ENCODE measurements at regions not wholly inside any gene's neighbourhood (a gene's known extent, or its start where the extent isn't known, plus 50 kb on each side); places are given as distances from the start of the nearest gene placed in this dataset.

GRCh38 chr13:90436697-90437096 is 910.8 kb upstream of the MIR17HG start:
- no peak for TF ChIP-seq INSM2 (tag by site-specific recombination; IDR thresholded peaks at IDR 0.05)
- no peak for TF ChIP-seq ZNF621 (tag by site-specific recombination; IDR thresholded peaks at IDR 0.05)
- TF ChIP-seq REPIN1 (tag by site-specific recombination; IDR thresholded peaks at IDR 0.05; ENCODE audit: low read depth) = no peak
- TF ChIP-seq SCRT1 (tag by site-specific recombination; IDR thresholded peaks at IDR 0.05; ENCODE audit: borderline replicate concordance) = no peak
- no peak for TF ChIP-seq ZNF169 (tag by site-specific recombination; IDR thresholded peaks at IDR 0.05)
- TF ChIP-seq TSHZ1 (tag by site-specific recombination; IDR thresholded peaks at IDR 0.05; ENCODE audit: borderline replicate concordance) = no peak
- no peak for TF ChIP-seq ZBTB49 (tag by site-specific recombination; IDR thresholded peaks at IDR 0.05; ENCODE audit: low read depth)
- no peak for TF ChIP-seq ZNF677 (tag by site-specific recombination; IDR thresholded peaks at IDR 0.05)
- no peak for TF ChIP-seq ZBTB17 (tag by site-specific recombination; IDR thresholded peaks at IDR 0.05)
- no peak for TF ChIP-seq ZNF19 (tag by site-specific recombination; IDR thresholded peaks at IDR 0.05; ENCODE audit: low read depth)
- TF ChIP-seq ZBTB21 (tag by site-specific recombination; IDR thresholded peaks at IDR 0.05) = no peak
- TF ChIP-seq ZNF518A (tag by site-specific recombination; conservative IDR thresholded peaks at IDR 0.05; ENCODE audit: low read depth) = no peak
- TF ChIP-seq ZNF645 (tag by site-specific recombination; IDR thresholded peaks at IDR 0.05) = no peak
- no peak for TF ChIP-seq ZNF398 (tag by site-specific recombination; IDR thresholded peaks at IDR 0.05)
- TF ChIP-seq BCL6B (tag by site-specific recombination; IDR thresholded peaks at IDR 0.05) = no peak
- no peak for TF ChIP-seq ZNF76 (tag by site-specific recombination; IDR thresholded peaks at IDR 0.05; ENCODE audit: borderline replicate concordance, low read depth)
- TF ChIP-seq SP7 (tag by site-specific recombination; IDR thresholded peaks at IDR 0.05) = no peak
- no peaks in the 10 kb centered on the region for H3K9me3 ChIP-seq (ENCODE audit: control insufficient read depth, insufficient read depth, low read depth, low read length)
- POLR2A ChIA-PET = no interaction called here
- no peaks in the 10 kb centered on the region for H3K36me3 ChIP-seq (ENCODE audit: control insufficient read depth in 2 of 2, insufficient read depth in 1 of 2, low read length in 2 of 2)
- H3K4me3 ChIP-seq (ENCODE audit: low read depth, low read length) = no peak overlapping the region
- H3K27ac ChIP-seq (ENCODE audit: extremely low read depth, low read depth, low read length) = no peak overlapping the region
- no peaks in the 10 kb centered on the region for H3K4me1 ChIP-seq (ENCODE audit: control insufficient read depth, insufficient read depth, low read length)
- CTCF ChIA-PET = no interaction called here

Data from HEK293 (cell line).